ENCODE measurements at regions not wholly inside any gene's neighbourhood (a gene's known extent, or its start where the extent isn't known, plus 50 kb on each side); places are given as distances from the start of the nearest gene placed in this dataset.

DNA sequence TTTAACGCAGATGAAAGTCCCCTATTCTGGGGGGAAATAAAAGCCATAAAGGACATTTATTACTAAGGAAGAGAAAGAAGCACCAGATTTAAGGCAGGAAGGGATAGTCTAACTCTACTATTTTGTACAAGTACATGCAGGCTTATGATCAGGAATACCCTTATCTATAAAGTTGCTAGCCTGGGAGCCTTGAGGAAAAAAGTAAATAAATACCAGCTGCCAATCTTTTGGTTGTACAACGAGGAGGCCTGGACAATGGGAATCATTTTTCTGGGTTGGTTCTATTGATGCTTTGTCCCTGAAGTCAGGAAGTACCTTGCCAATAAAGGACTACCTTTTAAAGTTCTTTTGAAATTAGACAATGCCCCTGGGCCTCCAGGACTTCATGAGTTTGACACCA is 367.8 kb downstream of the LMO4 start:
- TF ChIP-seq POLR2AphosphoS5 (IDR thresholded peaks at IDR 0.05) = no peak
- no peak for TF ChIP-seq POLR2A (IDR thresholded peaks at IDR 0.05)
